ENCODE measurements at regions not wholly inside any gene's neighbourhood (a gene's known extent, or its start where the extent isn't known, plus 50 kb on each side); places are given as distances from the start of the nearest gene placed in this dataset.

DNA sequence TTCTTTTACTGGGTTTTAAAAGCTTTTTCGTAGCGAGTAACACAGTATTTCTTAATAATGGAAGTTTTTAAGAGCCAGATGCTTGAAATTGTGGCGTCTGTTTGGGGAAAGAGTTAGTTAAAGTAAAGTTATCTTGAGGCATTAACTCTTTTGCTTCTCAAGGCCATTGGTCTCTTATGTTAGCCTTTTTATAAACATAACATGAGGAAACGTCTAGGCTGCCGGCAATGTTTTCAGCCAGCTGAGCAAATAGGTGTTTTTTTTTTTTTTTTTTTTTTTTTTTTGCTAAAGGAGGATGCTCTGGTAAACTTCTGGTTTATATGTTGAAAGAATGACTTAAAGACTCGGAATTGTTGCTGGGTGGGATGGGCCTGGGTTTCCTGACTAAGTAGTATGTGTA lies 51.1 kb upstream of the RBMX start:
- Histone ChIP-seq H2AFZ (ENCODE audit: low read depth, low read length) (no peak overlapping the region), H3K9me1 (replicated peaks; ENCODE audit: control insufficient read depth, extremely low read depth, insufficient read depth, low read length) (no peaks in the 10 kb centered on the region), H4K20me1 (replicated peaks; ENCODE audit: control insufficient read depth, extremely low read depth, insufficient read depth, low read length) (no peaks in the 10 kb centered on the region), H3K4me2 (ENCODE audit: insufficient read depth, low read length) (no peak overlapping the region), H3K79me2 (ENCODE audit: control insufficient read depth, insufficient read depth, low read length) (no peaks in the 10 kb centered on the region), H3K36me3 (ENCODE audit: control insufficient read depth in 2 of 2, extremely low read depth in 1 of 2, insufficient read depth in 2 of 2, low read length in 2 of 2) (no peaks in the 10 kb centered on the region), H3K27me3 (ENCODE audit: control insufficient read depth in 2 of 2, insufficient read depth in 2 of 2, low read length in 2 of 2) (no peaks in the 10 kb centered on the region), H3K27ac (ENCODE audit: insufficient read depth, low read depth, low read length) (no peak overlapping the region), H3K9ac (replicated peaks; ENCODE audit: extremely low read depth, insufficient read depth, low read length) (no peak overlapping the region), H3K4me1 (ENCODE audit: control insufficient read depth, extremely low read depth, insufficient read depth, low read length) (no peaks in the 10 kb centered on the region), H3K4me3 (replicated peaks in 1 of 3; ENCODE audit: insufficient read depth in 1 of 3, low read depth in 1 of 3, low read length in 3 of 3) (no peak overlapping the region), H3K9me3 (replicated peaks; ENCODE audit: control insufficient read depth, insufficient read depth, low read length) (no peaks in the 10 kb centered on the region)
- ChIA-PET CTCF (no interaction called here), POLR2A (no interaction called here)
- FAIRE-seq (no peak), DNase-seq (ENCODE audit: low read depth, low spot score) (no peak)
- no peak for TF ChIP-seq JUN (IDR thresholded peaks at IDR 0.05; ENCODE audit: borderline replicate concordance, insufficient read depth, insufficient read length, low read depth)
- TF ChIP-seq, protein P1, sequence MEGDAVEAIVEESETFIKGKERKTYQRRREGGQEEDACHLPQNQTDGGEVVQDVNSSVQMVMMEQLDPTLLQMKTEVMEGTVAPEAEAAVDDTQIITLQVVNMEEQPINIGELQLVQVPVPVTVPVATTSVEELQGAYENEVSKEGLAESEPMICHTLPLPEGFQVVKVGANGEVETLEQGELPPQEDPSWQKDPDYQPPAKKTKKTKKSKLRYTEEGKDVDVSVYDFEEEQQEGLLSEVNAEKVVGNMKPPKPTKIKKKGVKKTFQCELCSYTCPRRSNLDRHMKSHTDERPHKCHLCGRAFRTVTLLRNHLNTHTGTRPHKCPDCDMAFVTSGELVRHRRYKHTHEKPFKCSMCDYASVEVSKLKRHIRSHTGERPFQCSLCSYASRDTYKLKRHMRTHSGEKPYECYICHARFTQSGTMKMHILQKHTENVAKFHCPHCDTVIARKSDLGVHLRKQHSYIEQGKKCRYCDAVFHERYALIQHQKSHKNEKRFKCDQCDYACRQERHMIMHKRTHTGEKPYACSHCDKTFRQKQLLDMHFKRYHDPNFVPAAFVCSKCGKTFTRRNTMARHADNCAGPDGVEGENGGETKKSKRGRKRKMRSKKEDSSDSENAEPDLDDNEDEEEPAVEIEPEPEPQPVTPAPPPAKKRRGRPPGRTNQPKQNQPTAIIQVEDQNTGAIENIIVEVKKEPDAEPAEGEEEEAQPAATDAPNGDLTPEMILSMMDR (IDR thresholded peaks at IDR 0.05; ENCODE audit: extremely low read depth in 1 of 2, insufficient read depth in 1 of 2, low read depth in 1 of 2, low read length in 2 of 2): no peak
- TF ChIP-seq, protein P2, sequence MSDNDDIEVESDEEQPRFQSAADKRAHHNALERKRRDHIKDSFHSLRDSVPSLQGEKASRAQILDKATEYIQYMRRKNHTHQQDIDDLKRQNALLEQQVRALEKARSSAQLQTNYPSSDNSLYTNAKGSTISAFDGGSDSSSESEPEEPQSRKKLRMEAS (IDR thresholded peaks at IDR 0.05; ENCODE audit: insufficient read depth, insufficient read length): no peak
- no peak for TF ChIP-seq MYC (IDR thresholded peaks at IDR 0.05; ENCODE audit: low read depth, low read length)
- TF ChIP-seq POLR2A (IDR thresholded peaks at IDR 0.05; ENCODE audit: low read depth, low read length): no peak
- no peak for TF ChIP-seq FOS (IDR thresholded peaks at IDR 0.05; ENCODE audit: borderline replicate concordance, insufficient read depth, low read length)
- intact Hi-C loops (cut with micrococcal nuclease) (no loop called here), dilution Hi-C loops (cut with MboI; ENCODE audit: extremely low pct_ligation_motif_present, low sequenced_read_pairs) (no loop called here)
- no TSS peak for BruUV-seq (replicated peaks)

All from endothelial cell of umbilical vein (primary cell).